ENCODE measurements at regions not wholly inside any gene's neighbourhood (a gene's known extent, or its start where the extent isn't known, plus 50 kb on each side); places are given as distances from the start of the nearest gene placed in this dataset.

- TF ChIP-seq CTCF (IDR thresholded peaks at IDR 0.05; ENCODE audit: poor library complexity) (no peak), EZH2phosphoT487 (IDR thresholded peaks at IDR 0.05; ENCODE audit: low read depth, severe bottlenecking, unreplicated experiment) (no peak), EZH2 (IDR thresholded peaks at IDR 0.05; ENCODE audit: borderline replicate concordance) (no peak)
These were observed 73.1 kb upstream of the TSC22D2 start for GRCh38 chr3:150334974-150335373.

All from hepatocyte (in vitro differentiated cells).